GM20431 (cell line): ENCODE measurements at regions not wholly inside any gene's neighbourhood (a gene's known extent, or its start where the extent isn't known, plus 50 kb on each side); places are given as distances from the start of the nearest gene placed in this dataset.

Experiments
- in situ Hi-C: fragments of 300-500 bp; cut with MseI, MboI; formaldehyde crosslinking; loops from one replicate; pipeline ENCODE4 v1.15.0; 2020; ENCODE audit warnings: low sequenced_read_pairs; ENCODE audit not compliant: unreplicated experiment

DNA sequence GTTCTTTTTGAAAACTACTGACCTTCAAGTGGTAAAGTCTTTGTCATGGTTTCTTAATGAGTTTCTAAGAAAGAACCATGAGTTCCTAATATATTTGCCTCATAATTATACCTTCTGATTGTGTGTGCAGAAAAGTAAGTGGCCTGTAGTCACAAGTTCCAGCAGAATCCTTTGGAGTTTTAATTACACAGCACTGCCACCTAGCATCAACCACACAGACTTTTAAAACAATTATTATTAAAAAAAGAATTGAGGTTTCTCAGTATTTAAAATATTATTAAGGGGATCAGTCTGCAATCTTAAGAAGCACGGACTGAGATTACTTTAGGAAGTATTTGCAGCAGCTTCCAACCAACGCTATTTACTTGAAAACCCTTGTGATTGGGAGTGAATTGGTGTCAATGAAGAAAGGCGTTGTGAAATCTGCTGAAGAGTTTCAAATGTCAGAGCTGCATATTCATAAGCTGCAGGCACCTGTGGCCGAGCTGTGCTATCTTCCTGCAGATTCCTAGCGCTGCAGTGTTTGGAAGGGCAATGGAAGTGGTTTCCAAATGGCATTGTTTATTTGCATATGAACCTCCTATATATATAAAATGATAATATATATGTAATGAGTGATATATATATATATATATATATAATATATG lies 1074.2 kb upstream of the WWC1 start:
- in situ Hi-C loops, result no loop called here

DNA sequence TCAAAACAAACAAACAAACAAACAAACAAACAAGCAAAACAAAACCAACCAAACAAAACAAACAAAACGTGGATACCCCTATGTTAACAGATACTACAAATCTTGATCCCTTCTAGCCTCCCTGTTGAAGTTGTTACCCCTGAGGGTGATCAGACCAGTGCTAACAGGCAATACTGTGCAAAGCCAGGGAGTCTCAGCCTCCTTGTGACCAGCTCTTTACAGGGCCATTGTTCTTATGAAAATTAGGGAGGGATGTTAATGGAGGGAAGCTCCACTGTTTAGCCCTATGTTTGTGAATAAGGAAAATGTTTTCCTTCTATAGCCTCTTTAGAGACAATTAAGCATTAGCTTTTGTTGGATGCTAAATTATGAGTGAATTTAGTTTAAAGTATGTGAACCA lies 1072.1 kb upstream of the WWC1 start:
- in situ Hi-C loops, result no loop called here

DNA sequence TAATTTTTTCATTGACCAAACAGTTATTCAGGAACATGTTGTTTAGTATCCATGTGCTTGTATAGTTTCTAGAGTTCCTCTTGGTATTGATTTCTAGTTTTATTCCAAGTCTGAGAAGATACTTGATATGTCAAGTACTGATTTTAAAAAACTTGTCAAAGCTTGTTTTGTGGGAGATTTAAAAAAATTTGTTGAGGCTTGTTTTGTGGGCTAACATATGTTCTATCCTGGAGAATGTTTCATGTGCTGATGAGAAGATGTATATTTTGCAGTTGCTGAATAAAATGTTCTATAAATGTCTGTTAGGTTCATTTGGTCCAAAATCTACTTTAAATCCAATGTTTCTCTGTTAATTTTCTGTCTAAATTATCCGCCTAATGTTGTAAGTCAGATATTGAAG lies 1065.1 kb upstream of the WWC1 start:
- in situ Hi-C loops, result no loop called here

- in situ Hi-C loops, result no loop called here
Measured at GRCh38 chr5:167228134-167228533, 1063.3 kb upstream of the WWC1 start.

DNA sequence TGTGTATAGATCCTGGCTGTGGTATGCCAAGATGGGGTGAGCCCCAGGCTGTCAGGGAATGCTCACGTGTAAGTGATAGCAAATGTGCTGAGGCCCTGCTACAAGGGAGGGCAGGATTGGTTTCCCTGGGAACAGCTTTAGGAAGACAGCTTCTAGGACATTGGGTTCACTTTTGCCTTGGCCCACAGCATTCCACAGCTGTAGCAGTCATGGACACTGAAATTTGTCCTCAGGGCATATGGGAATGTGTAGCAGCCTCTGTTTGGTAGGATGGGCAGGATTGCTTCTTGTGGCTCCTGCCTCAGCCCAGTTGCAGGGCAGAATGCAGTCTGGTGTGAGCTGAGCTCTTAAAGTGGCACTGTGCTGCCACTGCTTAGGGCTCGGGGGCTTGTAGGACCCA lies 1061.7 kb upstream of the WWC1 start:
- in situ Hi-C loops, result no loop called here

- in situ Hi-C loops, result no loop called here
Measured at GRCh38 chr5:167230414-167230813, 1061.0 kb upstream of the WWC1 start.

DNA sequence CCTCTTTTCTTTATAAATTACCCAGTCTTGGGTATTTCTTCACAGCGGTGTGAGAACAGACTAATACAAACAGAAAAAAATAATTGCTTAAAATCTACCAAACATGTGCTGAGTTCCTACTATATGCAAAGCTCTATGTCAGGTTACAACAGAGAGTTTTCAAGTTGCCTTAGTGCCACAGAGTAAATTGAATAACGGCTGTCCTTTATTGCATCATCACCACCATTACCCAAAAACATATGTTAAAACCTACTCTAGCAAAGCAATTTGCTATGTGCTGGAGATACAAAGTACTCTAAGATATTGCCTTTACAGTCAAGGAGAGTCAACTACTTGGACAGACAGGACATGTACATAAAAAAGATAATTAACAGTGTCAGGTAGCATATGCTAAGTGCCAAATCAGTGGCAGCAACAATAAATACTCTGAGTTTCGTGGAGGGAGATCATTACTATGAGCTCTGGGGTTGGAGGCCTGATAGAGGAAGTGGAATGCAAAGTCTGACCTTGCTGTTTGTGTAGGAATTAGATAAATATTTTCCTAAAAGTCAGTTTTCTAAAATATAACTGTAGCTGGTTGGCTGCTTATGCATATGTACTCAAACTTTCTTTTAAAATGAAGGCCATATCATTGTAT lies 1058.7 kb upstream of the WWC1 start:
- in situ Hi-C loops, result no loop called here

GRCh38 chr5:167233507-167234220 lies 1057.8 kb upstream of the WWC1 start:
- in situ Hi-C loops, result no loop called here

GRCh38 chr5:167241436-167242067 lies 1049.9 kb upstream of the WWC1 start:
- in situ Hi-C loops, result no loop called here

- in situ Hi-C loops, result no loop called here
Measured at GRCh38 chr5:167242701-167243100, 1048.7 kb upstream of the WWC1 start.

- in situ Hi-C loops, result no loop called here
Measured at GRCh38 chr5:167243463-167243862, 1048.0 kb upstream of the WWC1 start.

DNA sequence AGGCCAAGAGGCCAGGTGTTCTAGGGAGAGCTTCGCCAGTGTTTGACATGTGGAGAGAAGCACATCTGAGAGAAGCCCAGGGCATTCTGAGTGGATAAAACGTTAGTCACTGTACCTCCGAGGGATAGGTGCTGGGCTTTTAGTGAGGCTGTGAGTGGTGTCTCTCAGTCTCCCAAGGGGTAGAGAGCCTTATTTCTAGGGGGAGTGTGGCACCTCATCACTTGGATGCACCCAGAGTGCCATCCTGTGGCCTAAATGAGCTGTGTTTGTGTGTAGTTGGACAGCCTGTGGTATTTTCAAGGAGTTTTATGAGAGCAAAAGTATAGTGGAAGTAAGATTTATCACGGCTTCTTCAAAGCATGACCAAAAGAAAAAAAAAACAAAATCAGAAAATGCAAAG lies 1046.9 kb upstream of the WWC1 start:
- in situ Hi-C loops, result no loop called here

DNA sequence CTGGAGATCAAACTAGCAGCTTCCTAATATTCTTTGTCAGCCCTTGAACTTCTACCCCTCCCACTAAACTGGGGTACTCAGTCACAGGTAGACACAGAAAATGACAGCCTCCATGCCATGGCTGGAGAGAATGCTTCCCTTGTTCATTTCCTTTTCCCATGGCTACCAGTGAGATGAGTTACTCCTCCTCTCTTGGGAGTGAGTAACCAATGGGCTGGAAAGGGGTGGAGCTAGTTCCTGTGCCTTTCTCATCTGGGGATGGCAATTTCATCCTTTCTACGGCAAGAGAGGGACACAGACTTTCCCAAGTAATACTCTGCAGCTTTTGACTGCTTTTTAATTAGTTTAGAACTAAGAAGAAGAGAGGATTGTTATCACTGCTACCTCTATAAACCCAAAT lies 1045.6 kb upstream of the WWC1 start:
- in situ Hi-C loops, result no loop called here

DNA sequence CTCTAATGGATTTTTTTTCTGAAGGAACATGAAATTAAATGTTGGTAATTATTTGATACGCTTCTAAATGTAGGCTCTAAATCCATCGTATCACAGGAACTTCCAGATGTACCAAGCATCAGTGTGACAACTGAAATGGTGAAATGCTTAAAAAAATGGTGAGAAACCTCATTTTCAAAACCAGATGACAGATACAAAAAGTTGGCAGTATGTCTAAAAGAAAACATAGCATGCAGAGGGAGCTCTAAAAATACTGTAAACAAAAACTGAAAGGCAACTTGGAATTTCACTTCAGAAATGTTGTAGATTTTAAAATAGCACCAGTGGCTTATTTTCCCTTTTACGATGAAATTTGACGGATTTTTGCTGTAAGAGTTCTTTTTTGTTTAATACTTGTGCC lies 1043.6 kb upstream of the WWC1 start:
- in situ Hi-C loops, result no loop called here

GRCh38 chr5:167248257-167248656 lies 1043.2 kb upstream of the WWC1 start:
- in situ Hi-C loops, result no loop called here

GRCh38 chr5:167250996-167251395 lies 1040.4 kb upstream of the WWC1 start:
- in situ Hi-C loops, result no loop called here

DNA sequence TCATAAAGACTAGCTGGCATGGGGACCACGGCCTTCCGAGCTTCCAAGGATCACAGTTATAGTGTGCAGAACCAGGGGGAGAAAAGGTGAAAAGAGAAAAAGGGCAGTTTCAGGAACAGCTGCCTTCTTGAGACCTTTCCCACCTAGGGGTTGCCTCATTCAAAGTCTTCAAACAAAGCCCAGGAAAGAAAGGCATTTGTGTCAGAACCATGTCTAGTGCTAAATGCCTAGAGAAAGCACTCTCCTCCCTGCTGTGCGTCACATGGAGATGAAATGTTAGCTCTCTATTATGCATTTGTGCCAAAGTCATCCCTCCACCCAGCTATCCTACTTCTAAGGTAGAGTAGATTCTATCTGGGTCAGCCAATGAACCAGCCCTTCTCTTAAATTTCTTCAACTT lies 1037.3 kb upstream of the WWC1 start:
- in situ Hi-C loops, result no loop called here

DNA sequence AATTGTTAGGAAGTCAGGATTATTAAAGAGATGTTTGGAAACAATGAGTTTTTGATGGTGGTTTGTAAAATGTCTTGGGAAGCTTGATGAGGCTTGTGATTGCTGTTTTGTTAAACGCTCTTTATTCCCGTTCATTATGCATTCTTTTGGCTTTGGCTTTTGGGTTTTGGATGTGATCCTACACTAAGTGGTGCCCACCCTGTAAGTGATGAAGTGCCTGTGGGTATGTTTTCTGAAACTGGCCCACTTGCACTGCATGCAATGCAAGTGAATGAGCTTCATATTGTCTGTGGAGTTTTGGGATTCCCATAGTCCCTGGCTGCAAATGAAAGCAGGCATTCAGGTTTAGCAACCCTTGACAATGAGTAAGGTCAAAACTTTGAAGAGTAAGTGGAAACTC lies 1035.5 kb upstream of the WWC1 start:
- in situ Hi-C loops, result no loop called here

DNA sequence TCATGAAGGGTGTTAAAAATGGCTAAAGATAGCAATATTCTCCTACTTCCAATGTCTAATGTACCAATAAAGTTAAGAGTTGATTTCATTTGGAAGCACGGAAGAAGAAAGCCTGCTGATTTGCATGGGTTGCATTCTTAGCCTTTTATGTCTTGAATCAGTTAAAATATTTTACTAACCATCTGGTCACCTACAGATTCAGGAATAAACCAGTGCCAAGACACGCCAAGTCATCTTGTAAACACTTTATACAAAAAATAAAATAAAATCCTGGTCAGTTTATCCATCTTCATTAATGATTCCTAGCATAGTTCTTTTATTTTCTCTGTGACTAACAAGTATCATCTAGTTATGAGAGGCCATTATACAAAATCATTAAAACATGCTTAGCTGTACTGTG lies 1031.6 kb upstream of the WWC1 start:
- in situ Hi-C loops, result no loop called here

GRCh38 chr5:167261309-167262100 lies 1029.9 kb upstream of the WWC1 start:
- in situ Hi-C loops, result no loop called here
